ENCODE measurements at regions not wholly inside any gene's neighbourhood (a gene's known extent, or its start where the extent isn't known, plus 50 kb on each side); places are given as distances from the start of the nearest gene placed in this dataset.

- no peak for TF ChIP-seq CTCF (IDR thresholded peaks at IDR 0.05; ENCODE audit: control insufficient read depth, insufficient read depth, low read depth, low read length, missing control alignments)
- no peak for DNase-seq (ENCODE audit: low read depth)
- no peak overlapping the region for H3K4me3 ChIP-seq (ENCODE audit: control insufficient read depth, low read depth, low read length)
Observed at GRCh38 chr15:60137711-60138396, 133.7 kb downstream of the FOXB1 start.

- H3K4me3 ChIP-seq (ENCODE audit: control insufficient read depth, low read depth, low read length): no peak overlapping the region
- no peak for TF ChIP-seq CTCF (IDR thresholded peaks at IDR 0.05; ENCODE audit: control insufficient read depth, insufficient read depth, low read depth, low read length, missing control alignments)
- no peak for DNase-seq (ENCODE audit: low read depth)
Observed at GRCh38 chr15:60138397-60138968, 134.4 kb downstream of the FOXB1 start.

GRCh38 chr15:60152386-60152785 is 148.3 kb downstream of the FOXB1 start:
- DNase-seq (ENCODE audit: low read depth): no peak
- no peak overlapping the region for H3K4me3 ChIP-seq (ENCODE audit: control insufficient read depth, low read depth, low read length)
- no peak for TF ChIP-seq CTCF (IDR thresholded peaks at IDR 0.05; ENCODE audit: control insufficient read depth, insufficient read depth, low read depth, low read length, missing control alignments)

GRCh38 chr15:60154764-60155325 is 150.7 kb downstream of the FOXB1 start:
- no peak for DNase-seq (ENCODE audit: low read depth)
- no peak overlapping the region for H3K4me3 ChIP-seq (ENCODE audit: control insufficient read depth, low read depth, low read length)
- no peak for TF ChIP-seq CTCF (IDR thresholded peaks at IDR 0.05; ENCODE audit: control insufficient read depth, insufficient read depth, low read depth, low read length, missing control alignments)

GRCh38 chr15:60155661-60156060 is 151.6 kb downstream of the FOXB1 start:
- H3K4me3 ChIP-seq (ENCODE audit: control insufficient read depth, low read depth, low read length): no peak overlapping the region
- no peak for TF ChIP-seq CTCF (IDR thresholded peaks at IDR 0.05; ENCODE audit: control insufficient read depth, insufficient read depth, low read depth, low read length, missing control alignments)
- DNase-seq (ENCODE audit: low read depth): peak; percentile 2

- no peak overlapping the region for H3K4me3 ChIP-seq (ENCODE audit: control insufficient read depth, low read depth, low read length)
- no peak for TF ChIP-seq CTCF (IDR thresholded peaks at IDR 0.05; ENCODE audit: control insufficient read depth, insufficient read depth, low read depth, low read length, missing control alignments)
Observed at GRCh38 chr15:60160909-60161308, 156.8 kb downstream of the FOXB1 start.

More at GRCh38 chr15:60160909-60161308, 156.8 kb downstream of the FOXB1 start:
- DNase-seq (ENCODE audit: low read depth): no peak
